Brain microvascular endothelial cell (primary cell): ENCODE measurements at regions not wholly inside any gene's neighbourhood (a gene's known extent, or its start where the extent isn't known, plus 50 kb on each side); places are given as distances from the start of the nearest gene placed in this dataset.

Source experiments
- DNase-seq: peaks from one replicate; pipeline ENCODE4 v3.0.0-alpha.2; 2020
- H3K27ac ChIP-seq: fragments of 250-450 bp; sonication (Bioruptor Pico); 2 replicates; pipeline ENCODE4 v1.5.1; 2020; ENCODE audit warnings: mild to moderate bottlenecking, moderate library complexity
- H3K27me3 ChIP-seq: fragments of 250-450 bp; sonication (Bioruptor Pico); replicated peaks from 2 replicates; pipeline ENCODE4 v1.5.1; 2020; ENCODE audit warnings: mild to moderate bottlenecking
- H3K36me3 ChIP-seq: fragments of 250-450 bp; sonication (Bioruptor Pico); replicated peaks from 2 replicates; pipeline ENCODE4 v1.5.1; 2020; ENCODE audit warnings: mild to moderate bottlenecking
- H3K4me3 ChIP-seq: 2 replicates; pipeline ENCODE4 v1.5.1; 2011; ENCODE audit warnings: low read depth, mild to moderate bottlenecking, control low read depth, low read length, moderate library complexity
- CTCF ChIP-seq: IDR thresholded peaks from 2 replicates; pipeline ENCODE4 v1.5.1; 2011; ENCODE audit warnings: low read depth, mild to moderate bottlenecking, moderate library complexity, low read length, control low read depth, inconsistent platforms; ENCODE audit errors: missing control alignments
- in situ Hi-C: cut with HindIII; loops from 2 replicates; pipeline ENCODE4 v1.10.0; 2017; ENCODE audit warnings: low sequenced_read_pairs, low pct_ligation_motif_present

- DNase-seq, result no peak
- in situ Hi-C loops, result no loop called here
- Histone ChIP-seq H3K27ac (no peak overlapping the region), H3K36me3 (no peaks in the 10 kb centered on the region), H3K27me3 (no peaks in the 10 kb centered on the region), H3K4me3 (no peak overlapping the region)
- TF ChIP-seq CTCF, result no peak
These were observed 156.1 kb upstream of the HS3ST3A1 start for GRCh38 chr17:13757871-13758270.

- H3K36me3 ChIP-seq, result no peaks in the 10 kb centered on the region
- no peak for DNase-seq
- TF ChIP-seq CTCF, result no peak
- H3K27ac ChIP-seq, result no peak overlapping the region
- no peak overlapping the region for H3K4me3 ChIP-seq
- in situ Hi-C loops, result no loop called here
- no peaks in the 10 kb centered on the region for H3K27me3 ChIP-seq
These were observed 158.0 kb upstream of the HS3ST3A1 start for GRCh38 chr17:13759518-13760335.

- no peak for DNase-seq
- Histone ChIP-seq H3K27me3 (no peaks in the 10 kb centered on the region), H3K4me3 (no peak overlapping the region), H3K36me3 (no peaks in the 10 kb centered on the region), H3K27ac (no peak overlapping the region)
- TF ChIP-seq CTCF, result no peak
- in situ Hi-C loops, result no loop called here
These were observed 159.4 kb upstream of the HS3ST3A1 start for GRCh38 chr17:13761038-13761603.

- no peak for TF ChIP-seq CTCF
- Histone ChIP-seq H3K36me3 (no peaks in the 10 kb centered on the region), H3K27me3 (no peaks in the 10 kb centered on the region), H3K27ac (no peak overlapping the region), H3K4me3 (no peak overlapping the region)
- DNase-seq, result no peak
- in situ Hi-C loops, result no loop called here
These were observed 164.0 kb upstream of the HS3ST3A1 start for GRCh38 chr17:13765701-13766100.

GRCh38 chr17:13770702-13771101 lies 169.0 kb upstream of the HS3ST3A1 start:
- Histone ChIP-seq H3K4me3 (no peak overlapping the region), H3K36me3 (no peaks in the 10 kb centered on the region), H3K27ac (no peak overlapping the region), H3K27me3 (no peaks in the 10 kb centered on the region)
- in situ Hi-C loops, result no loop called here
- no peak for TF ChIP-seq CTCF
- DNase-seq, result no peak
